GM12872 (cell line): ENCODE measurements at regions not wholly inside any gene's neighbourhood (a gene's known extent, or its start where the extent isn't known, plus 50 kb on each side); places are given as distances from the start of the nearest gene placed in this dataset.

Experiments used
- TF ChIP-seq, protein P1 (sequence below): IDR thresholded peaks from 3 replicates; pipeline ENCODE4 v1.5.1; 2011; ENCODE audit warnings: low read depth, mild to moderate bottlenecking, low read length, moderate library complexity; ENCODE audit not compliant: insufficient read depth

DNA sequence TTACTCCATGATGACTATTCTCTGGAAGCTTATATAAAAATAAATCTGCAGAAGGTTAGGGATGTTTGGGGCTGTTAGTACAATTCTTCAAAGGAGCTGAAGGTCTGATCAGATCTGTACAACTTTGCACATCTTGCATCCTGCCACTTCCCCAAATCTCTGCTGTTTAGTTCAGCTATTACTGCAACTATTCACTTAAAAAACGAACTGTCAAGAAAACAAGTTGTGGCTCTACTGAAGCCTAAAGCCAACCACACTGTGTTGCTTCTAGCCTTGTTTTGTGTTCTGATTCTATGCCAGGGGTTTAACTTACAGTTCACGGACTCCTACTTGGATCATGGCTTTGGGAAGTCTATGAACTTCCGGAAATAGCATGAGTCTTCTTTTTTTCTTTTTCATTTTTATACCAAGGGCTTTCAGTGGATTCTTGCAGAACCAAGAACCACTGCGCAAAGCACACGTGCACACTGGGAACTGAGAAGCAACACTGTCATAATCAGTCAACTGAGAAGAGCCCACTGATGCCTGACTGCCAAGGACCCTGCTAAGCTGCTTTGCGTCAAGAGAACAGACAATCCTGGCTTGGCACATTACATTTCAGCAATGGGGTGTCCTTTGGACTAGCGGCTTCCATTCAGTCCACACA is 66.3 kb upstream of the EEA1 start:
- TF ChIP-seq, protein P1, sequence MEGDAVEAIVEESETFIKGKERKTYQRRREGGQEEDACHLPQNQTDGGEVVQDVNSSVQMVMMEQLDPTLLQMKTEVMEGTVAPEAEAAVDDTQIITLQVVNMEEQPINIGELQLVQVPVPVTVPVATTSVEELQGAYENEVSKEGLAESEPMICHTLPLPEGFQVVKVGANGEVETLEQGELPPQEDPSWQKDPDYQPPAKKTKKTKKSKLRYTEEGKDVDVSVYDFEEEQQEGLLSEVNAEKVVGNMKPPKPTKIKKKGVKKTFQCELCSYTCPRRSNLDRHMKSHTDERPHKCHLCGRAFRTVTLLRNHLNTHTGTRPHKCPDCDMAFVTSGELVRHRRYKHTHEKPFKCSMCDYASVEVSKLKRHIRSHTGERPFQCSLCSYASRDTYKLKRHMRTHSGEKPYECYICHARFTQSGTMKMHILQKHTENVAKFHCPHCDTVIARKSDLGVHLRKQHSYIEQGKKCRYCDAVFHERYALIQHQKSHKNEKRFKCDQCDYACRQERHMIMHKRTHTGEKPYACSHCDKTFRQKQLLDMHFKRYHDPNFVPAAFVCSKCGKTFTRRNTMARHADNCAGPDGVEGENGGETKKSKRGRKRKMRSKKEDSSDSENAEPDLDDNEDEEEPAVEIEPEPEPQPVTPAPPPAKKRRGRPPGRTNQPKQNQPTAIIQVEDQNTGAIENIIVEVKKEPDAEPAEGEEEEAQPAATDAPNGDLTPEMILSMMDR, result no peak

- TF ChIP-seq, protein P1, result no peak
Measured at GRCh38 chr12:93000026-93000425, 70.9 kb upstream of the EEA1 start.

DNA sequence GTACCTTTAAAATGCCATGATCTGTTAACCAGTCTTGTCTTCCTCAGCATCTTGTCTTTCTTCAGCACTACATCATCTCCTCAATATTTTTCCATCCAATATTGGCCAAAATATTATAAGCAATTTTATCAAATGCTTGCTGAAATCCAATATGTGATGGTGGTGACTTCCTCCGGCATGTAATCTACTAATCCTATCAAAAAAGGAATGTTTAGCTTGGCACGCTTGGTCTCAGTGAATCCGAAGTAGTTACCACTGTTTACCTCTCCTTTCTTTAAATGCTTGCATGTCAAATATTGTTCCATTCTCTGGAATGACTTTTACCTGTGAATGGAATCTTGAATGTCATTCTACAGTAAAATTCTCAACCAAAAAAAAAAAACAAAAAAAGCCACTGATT is 72.3 kb upstream of the EEA1 start:
- TF ChIP-seq, protein P1, result no peak

DNA sequence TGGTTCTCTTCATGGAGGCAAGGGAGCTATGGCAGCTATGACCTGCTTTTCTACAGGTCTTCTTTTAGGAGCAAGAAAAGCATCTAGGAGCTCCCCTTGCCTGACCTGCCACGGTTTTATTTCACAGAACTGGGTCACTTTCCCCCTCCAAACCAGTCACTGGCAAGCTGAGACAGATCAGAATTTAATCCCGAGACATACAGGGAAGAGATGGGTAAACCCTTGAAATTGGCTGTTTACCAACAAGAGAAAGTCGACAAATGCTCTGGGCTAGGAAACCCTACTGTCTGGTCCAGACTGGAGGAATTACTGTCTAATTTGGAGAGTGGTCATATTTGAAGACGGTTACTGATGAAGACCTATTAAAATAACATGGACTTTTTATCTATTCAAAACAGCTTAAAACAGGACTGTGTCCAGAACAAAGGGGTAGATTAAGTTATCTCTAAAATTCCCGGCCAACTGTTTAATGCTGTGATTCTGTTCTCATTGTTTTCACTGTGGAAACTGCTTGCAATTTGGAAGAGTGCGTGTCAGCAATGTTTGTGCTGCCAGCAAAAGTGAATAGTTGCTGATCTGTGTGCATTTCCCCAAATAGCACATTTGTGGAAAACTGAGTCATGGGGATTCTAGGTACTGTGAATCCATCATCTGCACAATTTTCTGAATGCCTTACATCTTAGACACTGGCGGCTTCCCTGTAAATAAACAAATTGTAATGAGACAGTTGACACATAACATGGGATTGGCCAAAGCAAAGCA is 73.4 kb upstream of the EEA1 start:
- TF ChIP-seq, protein P1, result no peak

- TF ChIP-seq, protein P1, result no peak
Measured at GRCh38 chr12:93003531-93004239, 74.6 kb upstream of the EEA1 start.

DNA sequence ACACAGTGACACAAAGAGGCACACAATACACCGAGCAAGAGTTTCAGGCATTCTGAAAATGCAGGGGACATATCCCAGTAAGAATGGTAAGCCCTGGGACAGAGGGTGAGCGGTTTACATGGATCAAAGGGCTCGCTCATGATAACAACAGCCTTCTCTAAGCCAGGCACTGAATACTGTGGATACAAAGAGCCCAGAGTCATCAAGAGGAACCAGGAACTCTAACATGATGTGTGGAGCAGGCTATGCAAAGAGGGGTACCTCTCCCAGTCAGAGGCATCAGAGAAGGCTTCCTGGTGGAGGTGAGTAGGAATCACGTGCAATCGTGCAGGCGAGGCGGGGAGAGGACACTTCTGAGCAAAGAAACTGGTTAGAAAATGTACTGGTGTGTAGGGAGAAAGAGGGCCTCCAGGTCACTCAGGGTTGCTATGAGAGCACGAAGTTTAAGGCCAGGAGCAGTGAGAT is 76.9 kb upstream of the EEA1 start:
- TF ChIP-seq, protein P1, result no peak
